Amniotic stem cell (primary cell): ENCODE measurements at regions not wholly inside any gene's neighbourhood (a gene's known extent, or its start where the extent isn't known, plus 50 kb on each side); places are given as distances from the start of the nearest gene placed in this dataset.
"Not testable (repeated sequence)": the region's sequence is repeated elsewhere in the genome, so short reads cannot be mapped to it uniquely, and the experiment has no call there.

Experiments
- DNase-seq: peaks from one replicate; lab custom pipeline; 2025; lab: John Stamatoyannopoulos, UW

DNA sequence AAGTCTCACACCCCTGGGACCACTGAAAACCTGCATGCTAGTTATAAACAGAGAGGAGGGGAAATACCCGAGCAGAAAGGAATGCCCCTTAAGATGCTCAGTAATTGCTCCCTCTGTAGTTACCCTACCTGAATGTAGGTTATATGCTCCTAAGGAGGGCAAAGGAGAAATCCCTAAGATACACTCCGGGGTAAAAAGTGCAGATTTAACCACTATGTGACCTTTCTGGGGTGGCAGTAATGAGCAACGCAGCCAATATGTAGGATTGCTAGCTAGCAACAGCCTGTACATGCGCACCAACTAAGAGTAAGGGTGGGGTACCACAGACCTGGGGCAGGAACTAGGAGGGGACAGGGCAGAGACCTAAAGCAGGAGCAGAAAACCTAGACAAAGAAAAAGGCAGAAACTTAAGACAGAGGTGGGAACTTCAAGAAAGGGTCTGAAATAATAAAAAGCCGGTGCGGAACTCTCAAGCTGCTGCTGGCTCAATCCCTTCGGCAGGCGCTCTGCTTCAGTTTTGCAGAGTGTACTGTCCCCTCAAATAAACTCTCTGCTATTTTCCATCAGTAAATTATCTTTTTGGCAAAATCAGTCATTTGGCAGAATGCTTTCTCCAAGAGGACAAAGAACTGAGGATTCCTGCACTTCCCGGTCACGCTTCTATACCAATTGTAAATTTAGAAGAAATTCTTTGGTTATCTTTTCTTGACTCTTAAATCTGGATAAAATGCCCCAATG lies 823.8 kb downstream of the CDH11 start:
- DNase-seq = no peak

- DNase-seq = no peak
These were observed 826.4 kb downstream of the CDH11 start for GRCh38 chr16:64295466-64295865.

DNA sequence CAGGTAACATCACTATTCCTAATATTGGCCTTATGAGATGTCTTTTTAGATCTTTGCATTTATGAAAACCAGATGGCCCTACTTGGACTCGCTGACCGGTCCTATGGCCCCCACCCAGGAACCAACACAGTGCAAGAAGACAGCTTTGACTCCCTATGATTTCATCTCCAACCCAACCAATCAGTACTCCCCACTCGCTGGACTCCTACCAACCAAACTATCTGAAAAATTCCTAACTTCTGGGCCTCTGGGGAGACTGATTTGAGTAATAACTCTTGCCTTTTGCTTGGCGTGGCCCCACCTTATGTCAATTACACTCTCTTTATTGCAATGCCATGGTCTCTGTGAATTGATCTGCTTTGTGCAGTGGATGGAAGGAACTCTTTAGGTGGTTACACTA lies 828.9 kb downstream of the CDH11 start:
- no peak for DNase-seq

DNA sequence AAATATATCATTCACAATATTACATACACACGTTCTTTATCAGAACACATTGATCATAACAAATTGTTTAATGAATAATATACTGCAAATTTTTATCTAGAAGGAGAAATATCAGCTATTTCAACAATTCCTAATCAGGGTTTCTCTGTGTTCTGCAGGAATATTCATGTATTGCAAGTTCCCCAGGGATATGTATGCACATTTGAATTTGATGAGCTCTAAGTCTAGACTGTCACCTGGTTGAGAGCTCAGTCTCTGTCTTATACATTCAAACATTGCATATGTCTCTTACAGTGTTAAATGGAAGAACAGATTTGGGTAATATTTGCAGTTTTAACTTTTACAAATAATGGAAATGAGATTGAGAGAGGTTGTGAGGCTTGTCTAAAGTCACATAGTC lies 829.7 kb downstream of the CDH11 start:
- DNase-seq = no peak

- DNase-seq = no peak
These were observed 831.4 kb downstream of the CDH11 start for GRCh38 chr16:64290461-64290860.

DNA sequence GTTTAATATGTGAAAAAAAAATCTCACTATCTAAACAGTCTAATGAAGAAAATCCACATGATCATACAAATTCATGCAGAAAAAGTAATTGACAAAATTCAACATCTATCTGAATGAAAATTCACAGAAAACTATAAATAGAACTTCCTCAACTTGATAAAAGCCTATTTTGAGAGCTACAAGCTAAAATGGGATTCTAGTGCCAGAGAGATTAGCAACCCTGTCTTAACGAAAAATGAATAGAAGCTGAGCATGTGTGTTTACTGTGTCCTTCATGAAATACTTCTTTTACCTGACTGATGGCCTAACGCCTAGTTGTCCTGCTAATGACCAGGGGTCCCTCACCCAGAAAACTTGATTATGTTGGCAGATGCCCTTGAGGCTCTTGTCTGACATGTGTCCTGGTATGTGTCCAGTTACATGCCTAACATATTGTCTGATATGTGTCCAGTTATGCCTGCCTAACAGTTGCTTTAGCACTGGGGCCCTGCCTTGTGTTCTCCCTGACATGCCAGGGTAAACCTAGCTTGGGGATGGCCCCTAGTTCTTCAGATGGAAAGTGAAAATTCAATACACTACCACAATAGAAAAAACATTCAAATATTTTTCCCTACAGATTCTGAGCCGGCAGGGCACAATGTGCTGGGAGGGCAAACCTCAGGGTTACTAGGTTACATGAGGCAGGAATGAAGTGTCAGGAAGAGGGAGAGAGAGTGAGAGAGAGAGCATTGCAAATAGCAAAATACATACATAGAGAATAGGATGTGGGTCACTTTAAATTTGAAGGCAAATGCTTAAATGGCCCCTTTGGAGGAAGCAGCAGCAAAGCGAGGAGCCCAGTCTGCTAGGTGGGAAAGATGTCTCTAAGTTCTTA lies 834.0 kb downstream of the CDH11 start:
- no peak for DNase-seq

- no peak for DNase-seq
These were observed 839.7 kb downstream of the CDH11 start for GRCh38 chr16:64282181-64282580.

- DNase-seq = no peak
These were observed 841.5 kb downstream of the CDH11 start for GRCh38 chr16:64280317-64280716.

DNA sequence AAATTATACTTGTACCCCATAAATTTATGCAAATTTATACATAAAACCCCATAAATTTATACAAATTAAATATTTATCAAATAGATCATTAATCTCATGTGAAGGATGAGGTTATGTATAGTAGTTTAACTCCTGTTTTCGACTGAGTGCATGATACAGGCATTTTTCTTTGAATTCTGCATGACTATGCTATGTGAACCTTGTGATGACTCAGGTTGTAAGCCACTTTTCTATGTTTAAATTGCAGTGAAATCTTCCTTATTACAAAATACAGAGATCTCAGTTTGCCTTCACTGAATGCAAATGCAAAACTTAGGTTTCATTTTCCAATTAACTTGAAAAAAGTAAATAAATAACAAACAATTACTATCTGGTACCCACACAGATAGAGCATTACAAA lies 843.7 kb downstream of the CDH11 start:
- peak; percentile 36 for DNase-seq

- no peak for DNase-seq
These were observed 845.2 kb downstream of the CDH11 start for GRCh38 chr16:64276646-64277045.

GRCh38 chr16:64272028-64272427 lies 849.8 kb downstream of the CDH11 start:
- no peak for DNase-seq

GRCh38 chr16:64269756-64270155 lies 852.1 kb downstream of the CDH11 start:
- no peak for DNase-seq

GRCh38 chr16:64265756-64266155 lies 856.1 kb downstream of the CDH11 start:
- no peak for DNase-seq

GRCh38 chr16:64260631-64261401 lies 861.0 kb downstream of the CDH11 start:
- not testable (repeated sequence) for DNase-seq

GRCh38 chr16:64254443-64255367 lies 867.2 kb downstream of the CDH11 start:
- no peak for DNase-seq

DNA sequence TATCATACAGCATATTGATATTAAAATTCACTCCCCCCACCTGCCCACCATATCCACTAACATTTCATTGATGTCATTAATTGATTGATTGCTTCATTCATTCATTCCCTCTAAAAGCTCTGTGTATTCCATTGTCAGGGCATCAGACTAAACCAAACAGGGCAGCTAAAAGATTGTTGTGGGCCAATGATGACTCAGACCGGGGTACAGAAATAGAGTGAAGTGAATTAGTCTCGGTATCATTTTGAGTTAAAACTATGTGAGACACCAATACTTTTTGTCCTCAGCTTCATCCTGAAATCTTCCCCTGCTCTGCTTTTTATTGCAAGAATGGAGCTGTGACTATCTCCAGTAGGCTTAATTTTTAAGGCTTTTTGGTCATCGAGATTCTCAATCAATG lies 868.3 kb downstream of the CDH11 start:
- no peak for DNase-seq

- DNase-seq = no peak
These were observed 868.8 kb downstream of the CDH11 start for GRCh38 chr16:64253096-64253495.

DNA sequence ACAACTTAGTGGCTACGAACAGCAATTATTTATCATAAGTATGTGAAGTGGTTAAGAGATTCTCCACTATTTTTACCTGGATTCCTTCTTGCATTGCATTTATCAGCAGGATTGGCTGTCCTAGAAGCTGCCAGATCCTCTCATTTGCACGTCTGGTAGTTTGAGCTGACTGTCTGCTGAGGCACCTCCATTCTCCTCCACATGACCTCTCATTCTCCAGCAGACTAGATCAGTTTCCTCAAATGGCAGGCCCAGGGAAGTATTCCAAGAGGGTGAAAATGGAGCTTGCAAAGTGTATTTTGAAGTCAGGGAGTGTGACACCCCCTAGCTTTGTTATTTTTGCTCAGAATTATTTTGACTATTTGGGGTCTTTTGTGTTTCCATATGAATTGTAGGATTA lies 870.1 kb downstream of the CDH11 start:
- no peak for DNase-seq

GRCh38 chr16:64250866-64251265 lies 871.0 kb downstream of the CDH11 start:
- DNase-seq = peak; percentile 7

- no peak for DNase-seq
These were observed 879.4 kb downstream of the CDH11 start for GRCh38 chr16:64242492-64242891.

DNA sequence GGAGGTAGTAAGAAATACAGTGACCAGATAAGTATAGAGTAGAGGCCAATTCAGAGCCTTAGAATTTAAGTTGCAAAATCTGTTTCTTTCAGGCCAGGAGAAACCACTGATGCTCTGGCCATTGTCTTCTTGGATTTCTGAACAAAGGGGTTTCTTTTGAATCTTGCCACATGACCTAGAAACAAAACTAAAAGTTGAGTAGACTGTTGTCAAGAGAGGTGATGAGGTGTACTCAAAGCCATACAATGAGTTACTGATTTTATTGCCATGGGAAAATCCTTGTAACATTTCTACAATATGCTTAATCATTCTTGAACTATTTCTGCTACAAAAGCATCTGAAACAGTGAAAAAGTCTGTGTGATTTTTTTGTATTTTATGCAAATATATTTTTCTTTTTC lies 881.3 kb downstream of the CDH11 start:
- no peak for DNase-seq
